ENCODE measurements at regions not wholly inside any gene's neighbourhood (a gene's known extent, or its start where the extent isn't known, plus 50 kb on each side); places are given as distances from the start of the nearest gene placed in this dataset.

- no peak for TF ChIP-seq CTCF (IDR thresholded peaks at IDR 0.05)
- TF ChIP-seq POLR2A (IDR thresholded peaks at IDR 0.05) = no peak
Measured at GRCh38 chr12:65695113-65695865, 129.0 kb upstream of the HMGA2 start.
